Activated CD8-positive, alpha-beta T cell treated with anti-CD3 and anti-CD28 coated beads, Interleukin-2, amount 10 ng/mL, durations not matched to agents 7 days and 5 days (primary cell): ENCODE measurements at regions not wholly inside any gene's neighbourhood (a gene's known extent, or its start where the extent isn't known, plus 50 kb on each side); places are given as distances from the start of the nearest gene placed in this dataset.

Source experiments
- ATAC-seq: fragments of 150-1000 bp; cut with Tn5 transposase; one replicate; pipeline ENCODE4 v1.10.0; 2021; ENCODE audit warnings: moderate library complexity
- CTCF ChIA-PET: fragments of 350-600 bp; sonication (Branson Sonifier 250); formaldehyde crosslinking; loops from one replicate; lab custom pipeline; 2021; ENCODE audit warnings: antibody characterized with exemption; lab: Charles Lee
- POLR2A ChIA-PET: fragments of 350-600 bp; sonication (Branson Sonifier 250); formaldehyde crosslinking; loops from one replicate; lab custom pipeline; 2021; ENCODE audit warnings: antibody characterized with exemption; lab: Charles Lee
- DNase-seq: peaks from one replicate; pipeline ENCODE4 v3.0.0-alpha.2; 2020
- H3K27ac Mint-ChIP-seq: one replicate; pipeline ENCODE4 v1.8.0; 2021; ENCODE audit warnings: mild to moderate bottlenecking, mixed read lengths
- H3K27me3 Mint-ChIP-seq: one replicate; pipeline ENCODE4 v1.8.0; 2021; ENCODE audit warnings: low read depth, mixed read lengths
- H3K36me3 Mint-ChIP-seq: one replicate; pipeline ENCODE4 v1.8.0; 2021; ENCODE audit warnings: low read depth, mixed read lengths
- H3K4me1 Mint-ChIP-seq: one replicate; pipeline ENCODE4 v1.8.0; 2021; ENCODE audit warnings: low read depth, mixed read lengths
- H3K4me3 Mint-ChIP-seq: one replicate; pipeline ENCODE4 v1.8.0; 2021; ENCODE audit warnings: mild to moderate bottlenecking, mixed read lengths
- H3K9me3 Mint-ChIP-seq: one replicate; pipeline ENCODE4 v1.8.0; 2022; ENCODE audit warnings: mixed read lengths; ENCODE audit not compliant: insufficient read depth

GRCh38 chr16:27665881-27666280 is 115.9 kb downstream of the KATNIP start:
- H3K9me3 Mint-ChIP-seq: no peaks in the 10 kb centered on the region
- ATAC-seq (no peak), DNase-seq (no peak)
- ChIA-PET POLR2A (no interaction called here), CTCF (interaction anchor here (1.7 kb wide), 1 partner anchor 26 kb away, joined by 3 read pairs; no protein-coding TSS in a partner anchor)
- no peaks in the 10 kb centered on the region for H3K36me3 Mint-ChIP-seq
- H3K27ac Mint-ChIP-seq: no peak overlapping the region
- no peaks in the 10 kb centered on the region for H3K27me3 Mint-ChIP-seq
- H3K4me1 Mint-ChIP-seq: no peaks in the 10 kb centered on the region
- H3K4me3 Mint-ChIP-seq: no peak overlapping the region

- ATAC-seq: no peak
- no peaks in the 10 kb centered on the region for H3K36me3 Mint-ChIP-seq
- ChIA-PET CTCF (no interaction called here), POLR2A (no interaction called here)
- no peak overlapping the region for H3K27ac Mint-ChIP-seq
- H3K9me3 Mint-ChIP-seq: no peaks in the 10 kb centered on the region
- H3K4me3 Mint-ChIP-seq: no peak overlapping the region
- no peaks in the 10 kb centered on the region for H3K4me1 Mint-ChIP-seq
- no peaks in the 10 kb centered on the region for H3K27me3 Mint-ChIP-seq
- no peak for DNase-seq
Measured at GRCh38 chr16:27670071-27670810, 120.3 kb downstream of the KATNIP start.

- Mint-ChIP-seq H3K27ac (no peak overlapping the region), H3K36me3 (no peaks in the 10 kb centered on the region), H3K9me3 (no peaks in the 10 kb centered on the region), H3K4me1 (no peaks in the 10 kb centered on the region), H3K4me3 (no peak overlapping the region), H3K27me3 (no peaks in the 10 kb centered on the region)
- CTCF ChIA-PET: no interaction called here
- DNase-seq (no peak), ATAC-seq (no peak)
- POLR2A ChIA-PET: no interaction called here
Measured at GRCh38 chr16:27671410-27671809, 121.5 kb downstream of the KATNIP start.

- POLR2A ChIA-PET: no interaction called here
- DNase-seq: no peak
Measured at GRCh38 chr16:27676839-27677238, 126.9 kb downstream of the KATNIP start.

GRCh38 chr16:27677263-27677662 is 127.3 kb downstream of the KATNIP start:
- H3K4me3 Mint-ChIP-seq: no peak overlapping the region
- ChIA-PET CTCF (no interaction called here), POLR2A (no interaction called here)
- H3K9me3 Mint-ChIP-seq: no peaks in the 10 kb centered on the region
- H3K27me3 Mint-ChIP-seq: no peaks in the 10 kb centered on the region
- no peak for DNase-seq
- ATAC-seq: no peak
- no peak overlapping the region for H3K27ac Mint-ChIP-seq
- H3K4me1 Mint-ChIP-seq: no peaks in the 10 kb centered on the region
- H3K36me3 Mint-ChIP-seq: no peaks in the 10 kb centered on the region

More at GRCh38 chr16:27676839-27677238, 126.9 kb downstream of the KATNIP start:
- Mint-ChIP-seq H3K4me1 (no peaks in the 10 kb centered on the region), H3K27ac (no peak overlapping the region), H3K4me3 (no peak overlapping the region), H3K36me3 (no peaks in the 10 kb centered on the region), H3K27me3 (no peaks in the 10 kb centered on the region), H3K9me3 (no peaks in the 10 kb centered on the region)
- CTCF ChIA-PET: no interaction called here
- no peak for ATAC-seq

- POLR2A ChIA-PET: no interaction called here
- H3K4me3 Mint-ChIP-seq: no peak overlapping the region
- H3K36me3 Mint-ChIP-seq: no peaks in the 10 kb centered on the region
- ATAC-seq (no peak), DNase-seq (no peak)
- H3K27me3 Mint-ChIP-seq: no peaks in the 10 kb centered on the region
- H3K4me1 Mint-ChIP-seq: no peaks in the 10 kb centered on the region
- H3K27ac Mint-ChIP-seq: no peak overlapping the region
- CTCF ChIA-PET: no interaction called here
- no peaks in the 10 kb centered on the region for H3K9me3 Mint-ChIP-seq
Measured at GRCh38 chr16:27678955-27679354, 129.0 kb downstream of the KATNIP start.

- ChIA-PET POLR2A (no interaction called here), CTCF (no interaction called here)
- no peak overlapping the region for H3K4me3 Mint-ChIP-seq
- no peaks in the 10 kb centered on the region for H3K4me1 Mint-ChIP-seq
- no peak overlapping the region for H3K27ac Mint-ChIP-seq
- no peaks in the 10 kb centered on the region for H3K27me3 Mint-ChIP-seq
- ATAC-seq: no peak
- no peak for DNase-seq
- H3K36me3 Mint-ChIP-seq: no peaks in the 10 kb centered on the region
- no peaks in the 10 kb centered on the region for H3K9me3 Mint-ChIP-seq
Measured at GRCh38 chr16:27679899-27680298, 130.0 kb downstream of the KATNIP start.

- CTCF ChIA-PET: no interaction called here
- POLR2A ChIA-PET: no interaction called here
- H3K36me3 Mint-ChIP-seq: no peaks in the 10 kb centered on the region
- no peaks in the 10 kb centered on the region for H3K9me3 Mint-ChIP-seq
- H3K27ac Mint-ChIP-seq: no peak overlapping the region
- no peaks in the 10 kb centered on the region for H3K4me1 Mint-ChIP-seq
- H3K4me3 Mint-ChIP-seq: no peak overlapping the region
- no peak for ATAC-seq
- no peaks in the 10 kb centered on the region for H3K27me3 Mint-ChIP-seq
- DNase-seq: no peak
Measured at GRCh38 chr16:27681681-27682080, 131.7 kb downstream of the KATNIP start.

- ATAC-seq: no peak
- H3K9me3 Mint-ChIP-seq: no peaks in the 10 kb centered on the region
- H3K27me3 Mint-ChIP-seq: no peaks in the 10 kb centered on the region
- DNase-seq: no peak
- H3K4me1 Mint-ChIP-seq: no peaks in the 10 kb centered on the region
- no peak overlapping the region for H3K4me3 Mint-ChIP-seq
- no peak overlapping the region for H3K27ac Mint-ChIP-seq
- CTCF ChIA-PET: no interaction called here
- no peaks in the 10 kb centered on the region for H3K36me3 Mint-ChIP-seq
- POLR2A ChIA-PET: no interaction called here
Measured at GRCh38 chr16:27684047-27684446, 134.1 kb downstream of the KATNIP start.

GRCh38 chr16:27685807-27686206 is 135.9 kb downstream of the KATNIP start:
- Mint-ChIP-seq H3K27ac (no peak overlapping the region), H3K4me1 (no peaks in the 10 kb centered on the region), H3K27me3 (no peaks in the 10 kb centered on the region), H3K36me3 (no peaks in the 10 kb centered on the region), H3K9me3 (no peaks in the 10 kb centered on the region), H3K4me3 (no peak overlapping the region)
- no peak for ATAC-seq
- CTCF ChIA-PET: interaction anchor here (1.1 kb wide), 1 partner anchor 289 kb away, joined by 3 read pairs; no protein-coding TSS in a partner anchor
- DNase-seq: no peak
- POLR2A ChIA-PET: no interaction called here

- Mint-ChIP-seq H3K9me3 (no peaks in the 10 kb centered on the region), H3K36me3 (no peaks in the 10 kb centered on the region), H3K4me1 (no peaks in the 10 kb centered on the region), H3K4me3 (no peak overlapping the region), H3K27ac (no peak overlapping the region), H3K27me3 (no peaks in the 10 kb centered on the region)
- POLR2A ChIA-PET: interaction anchor here (0.7 kb wide), 1 partner anchor 465 kb away, joined by 4 read pairs; no protein-coding TSS in a partner anchor
- DNase-seq (no peak), ATAC-seq (no peak)
- CTCF ChIA-PET: no interaction called here
Measured at GRCh38 chr16:27686926-27687325, 137.0 kb downstream of the KATNIP start.

GRCh38 chr16:27687605-27688004 is 137.7 kb downstream of the KATNIP start:
- DNase-seq (no peak), ATAC-seq (no peak)
- ChIA-PET POLR2A (no interaction called here), CTCF (no interaction called here)
- Mint-ChIP-seq H3K27ac (no peak overlapping the region), H3K36me3 (no peaks in the 10 kb centered on the region), H3K9me3 (no peaks in the 10 kb centered on the region), H3K4me1 (no peaks in the 10 kb centered on the region), H3K27me3 (no peaks in the 10 kb centered on the region), H3K4me3 (no peak overlapping the region)
